A549 (cell line): ENCODE measurements at regions not wholly inside any gene's neighbourhood (a gene's known extent, or its start where the extent isn't known, plus 50 kb on each side); places are given as distances from the start of the nearest gene placed in this dataset.

Source experiments
- ATAC-seq, 2 experiments: fragments of 200-7000 bp in 1 of 2; fragments of >200 bp in 1 of 2; cut with Nextera tagmentation in 1 of 2; cut with Tn5 transposase in 1 of 2; 3 replicates each; pipeline versions ENCODE4 v1.8.0 to v1.9.1; 2018 to 2020; ENCODE audit warnings: mild to moderate bottlenecking in 1 of 2, moderate library complexity in 1 of 2
- CTCF ChIA-PET: fragments of 300-600 bp; sonication (Branson Sonifier 250); formaldehyde crosslinking; extraction: SDS; loops from one replicate; lab custom pipeline; 2021; ENCODE audit warnings: antibody characterized with exemption, inconsistent platforms; lab: Yijun Ruan, JAX
- POLR2A ChIA-PET: fragments of 350-600 bp; formaldehyde crosslinking; extraction: SDS; loops from one replicate; lab custom pipeline; 2021; ENCODE audit warnings: antibody characterized with exemption, inconsistent platforms; lab: Yijun Ruan, JAX
- DNase-seq, 2 experiments: peaks; one replicate each; pipeline versions ENCODE4 v3.0.0 to v3.0.0-alpha.2; 2011 to 2016; ENCODE audit warnings: low read depth in 1 of 2, low spot score in 1 of 2
- FAIRE-seq: peaks from 2 replicates; lab custom pipeline; 2011; peaks lifted over from hg19 to GRCh38; lab: Jason Lieb, UNC
- H3K27ac ChIP-seq, 2 experiments: fragments of >200 bp; sonication (Bioruptor Twin); formaldehyde crosslinking; 3 replicates each; pipeline ENCODE4 v1.5.1; 2016 to 2017
- H3K4me1 ChIP-seq: fragments of >200 bp; sonication (Bioruptor Twin); formaldehyde crosslinking; 3 replicates; pipeline ENCODE4 v1.6.1; 2016
- H3K4me2 ChIP-seq: fragments of >200 bp; sonication (Bioruptor Twin); formaldehyde crosslinking; 3 replicates; pipeline ENCODE4 v1.6.1; 2016
- H3K4me3 ChIP-seq: fragments of >200 bp; sonication (Bioruptor Twin); formaldehyde crosslinking; 3 replicates; pipeline ENCODE4 v1.5.1; 2016
- H3K9me3 ChIP-seq: fragments of >200 bp; sonication (Bioruptor Twin); formaldehyde crosslinking; 3 replicates; pipeline ENCODE4 v1.6.1; 2016
- BHLHE40 ChIP-seq: IDR thresholded peaks from 2 replicates; pipeline ENCODE4 v1.6.1; 2012; ENCODE audit warnings: low read depth, low read length, inconsistent platforms
- CEBPB ChIP-seq, 2 experiments: fragments of >200 bp in 1 of 2; sonication (Bioruptor Twin) in 1 of 2; formaldehyde crosslinking in 1 of 2; IDR thresholded peaks; 2 replicates each; pipeline ENCODE4 v1.6.1; 2012 to 2016
- EP300 ChIP-seq, 2 experiments: fragments of >200 bp; sonication (Bioruptor Twin); formaldehyde crosslinking; IDR thresholded peaks; 2 replicates in 1 of 2; 3 replicates in 1 of 2; pipeline ENCODE4 v1.6.1; 2016 to 2017
- FOSB ChIP-seq: fragments of 250-450 bp; sonication (Bioruptor Pico); IDR thresholded peaks from 2 replicates; pipeline ENCODE4 v1.5.0; 2020; ENCODE audit warnings: mild to moderate bottlenecking, moderate library complexity
- FOSL2 ChIP-seq, 2 experiments: fragments of 450-650 bp in 1 of 2; fragments of >200 bp in 1 of 2; sonication (Bioruptor Twin) in 1 of 2; formaldehyde crosslinking; IDR thresholded peaks; 2 replicates each; pipeline versions ENCODE4 v1.5.0 to v1.6.1; 2016 to 2020; ENCODE audit warnings: mild to moderate bottlenecking in 1 of 2, moderate library complexity in 1 of 2
- GATA3 ChIP-seq: IDR thresholded peaks from 2 replicates; pipeline ENCODE4 v1.6.1; 2012; ENCODE audit warnings: borderline replicate concordance
- HOXB13 ChIP-seq: fragments of 250-450 bp; sonication (Bioruptor Pico); IDR thresholded peaks from 2 replicates; pipeline ENCODE4 v1.5.0; 2020; ENCODE audit warnings: low read depth, mild to moderate bottlenecking, moderate library complexity
- JUN ChIP-seq, 2 experiments: fragments of >200 bp; sonication (Bioruptor Twin); formaldehyde crosslinking; IDR thresholded peaks; 2 replicates in 1 of 2; 3 replicates in 1 of 2; pipeline ENCODE4 v1.6.1; 2016 to 2017
- JUNB ChIP-seq: fragments of >200 bp; sonication (Bioruptor Twin); formaldehyde crosslinking; IDR thresholded peaks from 2 replicates; pipeline ENCODE4 v1.6.1; 2016
- MAFK ChIP-seq: fragments of 450-650 bp; IDR thresholded peaks from 2 replicates; pipeline ENCODE4 v1.6.1; 2014; ENCODE audit not compliant: partially characterized antibody
- NFE2L2 ChIP-seq: fragments of 150-350 bp; conservative IDR thresholded peaks from 2 replicates; pipeline ENCODE4 v1.6.1; 2014; ENCODE audit warnings: low read length
- RAD21 ChIP-seq, 2 experiments: fragments of >200 bp in 1 of 2; sonication (Bioruptor Twin) in 1 of 2; formaldehyde crosslinking in 1 of 2; IDR thresholded peaks in 1 of 2; conservative IDR thresholded peaks in 1 of 2; 2 replicates in 1 of 2; 3 replicates in 1 of 2; pipeline ENCODE4 v1.6.1; 2012 to 2018; ENCODE audit warnings: inconsistent platforms in 1 of 2
- RCOR1 ChIP-seq: fragments of 150-350 bp; IDR thresholded peaks from 2 replicates; pipeline ENCODE4 v1.6.1; 2014; ENCODE audit warnings: antibody characterized with exemption, low read length, low read depth
- TP53 ChIP-seq: fragments of 250-450 bp; sonication (Bioruptor Pico); IDR thresholded peaks from 2 replicates; pipeline ENCODE4 v1.5.0; 2021; ENCODE audit warnings: mild to moderate bottlenecking, moderate library complexity
- ZSCAN20 ChIP-seq: fragments of 250-450 bp; sonication (Bioruptor Pico); IDR thresholded peaks from 2 replicates; pipeline ENCODE4 v1.8.0; 2022; ENCODE audit warnings: mild to moderate bottlenecking, moderate library complexity
- WGBS: methylation state at CpG from one replicate; pipeline ENCODE4 v1.1.6; 2017; ENCODE audit errors: missing lambda C conversion rate; 5-methylcytosine and 5-hydroxymethylcytosine counted together
- TF ChIP-seq, protein P1 (sequence below): IDR thresholded peaks from 2 replicates; pipeline ENCODE4 v1.6.1; 2012
- TF ChIP-seq, protein P2 (sequence below): fragments of >200 bp; sonication (Bioruptor Twin); formaldehyde crosslinking; IDR thresholded peaks from 3 replicates; pipeline ENCODE4 v1.6.1; 2016
- TF ChIP-seq, protein P3 (sequence below): IDR thresholded peaks from 2 replicates; pipeline ENCODE4 v1.6.1; 2012
- TF ChIP-seq, protein P4 (sequence below): IDR thresholded peaks from 2 replicates; pipeline ENCODE4 v1.6.1; 2012; ENCODE audit warnings: low read depth, borderline replicate concordance

DNA sequence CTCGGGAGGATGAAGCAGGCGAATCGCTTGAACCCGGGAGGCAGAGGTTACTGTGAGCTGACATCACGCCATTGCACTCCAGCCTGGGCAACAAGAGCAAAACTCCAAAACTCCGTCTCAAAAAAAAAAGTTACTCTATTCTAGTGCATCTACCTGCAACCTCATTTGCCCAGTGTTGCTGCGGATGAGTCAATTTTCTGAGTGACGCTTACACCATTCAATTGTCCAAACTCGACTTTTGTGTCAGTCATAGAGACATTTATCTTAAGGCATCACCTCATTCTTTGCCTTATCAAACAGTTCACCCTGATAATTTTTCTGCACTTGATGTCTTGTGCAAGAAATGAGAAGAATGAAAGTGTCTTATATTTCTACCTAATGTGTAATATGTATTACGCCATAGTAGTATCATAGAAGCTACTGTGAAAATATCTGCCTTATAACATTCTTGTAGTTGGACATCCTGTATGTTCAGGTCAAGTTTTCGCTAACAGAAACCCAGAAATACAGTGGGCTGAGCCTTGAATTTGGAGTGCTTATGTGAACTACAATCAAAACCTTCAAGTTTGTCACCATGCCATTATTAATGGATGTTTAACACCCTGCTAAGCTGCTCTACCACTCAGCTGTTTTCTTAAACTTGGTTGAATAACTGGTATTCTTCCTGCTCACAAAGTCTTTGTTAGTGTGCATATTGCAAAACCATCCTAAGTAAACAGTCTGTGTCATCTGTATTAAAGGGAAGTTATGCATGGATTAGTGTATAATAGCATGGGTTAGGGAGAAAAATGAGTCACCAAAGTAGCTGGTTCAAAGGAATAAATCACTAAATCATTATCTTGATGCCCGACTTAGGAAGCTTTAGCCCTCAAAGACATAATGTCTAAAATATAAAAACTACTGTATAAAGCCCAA is 531.0 kb upstream of the NR2F2 start:
- H3K4me2 ChIP-seq, result peak overlapping the region; percentile 44
- peaks cover 16% of the 10 kb centered on the region for H3K4me1 ChIP-seq
- ATAC-seq (peak; percentile 92 to 97), FAIRE-seq (peak; percentile 96), DNase-seq (peak; percentile 38 to 73)
- ChIA-PET POLR2A (no interaction called here), CTCF (no interaction called here)
- peak; percentile 87 to 96 for TF ChIP-seq CEBPB (IDR thresholded peaks at IDR 0.05)
- peak; percentile 4 to 28; a peak in 1 of 5 replicates for TF ChIP-seq RAD21 (conservative IDR thresholded peaks at IDR 0.05 in 1 of 2, IDR thresholded peaks at IDR 0.05 in 1 of 2)
- TF ChIP-seq JUN (IDR thresholded peaks at IDR 0.05), result peak in 1 of 2 experiments; percentile 27; a peak in 1 of 5 replicates
- TF ChIP-seq JUNB, result peak; percentile 85
- TF ChIP-seq, protein P1, sequence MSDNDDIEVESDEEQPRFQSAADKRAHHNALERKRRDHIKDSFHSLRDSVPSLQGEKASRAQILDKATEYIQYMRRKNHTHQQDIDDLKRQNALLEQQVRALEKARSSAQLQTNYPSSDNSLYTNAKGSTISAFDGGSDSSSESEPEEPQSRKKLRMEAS, result 0 out of 2 replicates have a peak, but pooled peaks have one; percentile 23
- TF ChIP-seq EP300 (IDR thresholded peaks at IDR 0.05), result peak; percentile 27 to 34; a peak in 1 of 5 replicates
- TF ChIP-seq RCOR1, result no peak
- peak; percentile 66 for TF ChIP-seq FOSL2 (IDR thresholded peaks at IDR 0.05)
- TF ChIP-seq FOSL2 (CRISPR knock-in tag; IDR thresholded peaks at IDR 0.05), result peak; percentile 92
- no peak for TF ChIP-seq BHLHE40
- TF ChIP-seq, protein P2, sequence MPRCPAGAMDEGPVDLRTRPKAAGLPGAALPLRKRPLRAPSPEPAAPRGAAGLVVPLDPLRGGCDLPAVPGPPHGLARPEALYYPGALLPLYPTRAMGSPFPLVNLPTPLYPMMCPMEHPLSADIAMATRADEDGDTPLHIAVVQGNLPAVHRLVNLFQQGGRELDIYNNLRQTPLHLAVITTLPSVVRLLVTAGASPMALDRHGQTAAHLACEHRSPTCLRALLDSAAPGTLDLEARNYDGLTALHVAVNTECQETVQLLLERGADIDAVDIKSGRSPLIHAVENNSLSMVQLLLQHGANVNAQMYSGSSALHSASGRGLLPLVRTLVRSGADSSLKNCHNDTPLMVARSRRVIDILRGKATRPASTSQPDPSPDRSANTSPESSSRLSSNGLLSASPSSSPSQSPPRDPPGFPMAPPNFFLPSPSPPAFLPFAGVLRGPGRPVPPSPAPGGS, result peak; percentile 30; the same call in 1 of the 3 replicates
- TF ChIP-seq ZSCAN20, result no peak
- TF ChIP-seq MAFK, result peak; percentile 18
- TF ChIP-seq GATA3, result peak; percentile 48; the same call in 1 of the 2 replicates
- 43% methylated on average over 12 of the region's 12 CpGs for WGBS
- no peaks in the 10 kb centered on the region for H3K9me3 ChIP-seq
- H3K27ac ChIP-seq, result peak overlapping the region; percentile 44 to 59
- no peak overlapping the region for H3K4me3 ChIP-seq

DNA sequence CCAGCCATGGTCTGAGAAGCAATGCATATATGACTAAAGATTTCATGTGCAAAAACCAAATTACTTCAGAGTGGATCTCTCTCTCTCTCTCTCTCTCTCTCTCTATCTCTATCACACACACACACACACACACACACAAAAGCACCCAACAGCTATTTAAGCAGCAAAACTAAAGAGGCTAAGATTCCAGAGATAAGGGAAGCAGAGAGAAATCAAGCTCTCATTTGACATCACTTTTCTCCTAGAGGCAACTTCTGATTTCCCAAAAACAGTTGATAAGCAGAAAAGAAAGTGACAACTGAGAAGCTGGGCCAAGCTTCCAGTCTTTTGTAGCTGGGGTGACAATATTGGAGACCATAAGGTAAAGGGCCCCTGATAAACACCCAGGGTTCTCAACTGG is 526.0 kb upstream of the NR2F2 start:
- no peak for FAIRE-seq
- no peak for TF ChIP-seq MAFK
- TF ChIP-seq, protein P3, sequence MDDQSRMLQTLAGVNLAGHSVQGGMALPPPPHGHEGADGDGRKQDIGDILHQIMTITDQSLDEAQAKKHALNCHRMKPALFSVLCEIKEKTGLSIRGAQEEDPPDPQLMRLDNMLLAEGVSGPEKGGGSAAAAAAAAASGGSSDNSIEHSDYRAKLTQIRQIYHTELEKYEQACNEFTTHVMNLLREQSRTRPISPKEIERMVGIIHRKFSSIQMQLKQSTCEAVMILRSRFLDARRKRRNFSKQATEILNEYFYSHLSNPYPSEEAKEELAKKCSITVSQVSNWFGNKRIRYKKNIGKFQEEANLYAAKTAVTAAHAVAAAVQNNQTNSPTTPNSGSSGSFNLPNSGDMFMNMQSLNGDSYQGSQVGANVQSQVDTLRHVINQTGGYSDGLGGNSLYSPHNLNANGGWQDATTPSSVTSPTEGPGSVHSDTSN, result no peak
- ChIA-PET POLR2A (no interaction called here), CTCF (no interaction called here)
- no peak for ATAC-seq
- Histone ChIP-seq H3K4me1 (peaks cover 8% of the 10 kb centered on the region), H3K4me3 (no peak overlapping the region), H3K9me3 (no peaks in the 10 kb centered on the region), H3K4me2 (no peak overlapping the region), H3K27ac (no peak overlapping the region)
- DNase-seq, result no peak

DNA sequence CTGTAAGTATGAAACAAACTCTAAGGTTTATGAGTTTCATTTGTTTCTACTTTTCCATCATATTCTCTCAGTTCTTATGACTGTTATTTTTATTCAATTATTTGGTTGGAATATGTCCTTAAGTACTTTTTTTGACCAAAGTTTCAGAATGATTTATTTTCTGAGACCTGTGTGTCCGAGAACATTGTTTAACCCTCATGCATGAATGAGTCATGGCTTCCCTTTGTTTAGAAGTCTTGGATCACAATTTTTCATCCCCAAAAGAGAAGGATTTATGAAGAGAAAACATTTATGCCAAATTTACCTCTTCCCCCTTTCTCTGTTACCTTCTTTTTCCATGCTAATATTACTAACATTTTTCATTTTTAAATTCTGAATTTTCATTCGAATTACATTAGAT is 518.0 kb upstream of the NR2F2 start:
- ChIA-PET POLR2A (no interaction called here), CTCF (no interaction called here)
- DNase-seq, result no peak
- Histone ChIP-seq H3K4me1 (no peaks in the 10 kb centered on the region), H3K27ac (no peak overlapping the region), H3K4me2 (no peak overlapping the region)
- ATAC-seq, result no peak
- WGBS, result 13% methylated on average over 2 of the region's 2 CpGs
- TF ChIP-seq HOXB13 (CRISPR knock-in tag) (no peak), FOSL2 (IDR thresholded peaks at IDR 0.05) (no peak), FOSL2 (CRISPR knock-in tag; IDR thresholded peaks at IDR 0.05) (peak; percentile 8; the same call in 1 of the 2 replicates), TP53 (CRISPR knock-in tag) (no peak), NFE2L2 (no peak), FOSB (CRISPR knock-in tag) (no peak)
- TF ChIP-seq, protein P4, sequence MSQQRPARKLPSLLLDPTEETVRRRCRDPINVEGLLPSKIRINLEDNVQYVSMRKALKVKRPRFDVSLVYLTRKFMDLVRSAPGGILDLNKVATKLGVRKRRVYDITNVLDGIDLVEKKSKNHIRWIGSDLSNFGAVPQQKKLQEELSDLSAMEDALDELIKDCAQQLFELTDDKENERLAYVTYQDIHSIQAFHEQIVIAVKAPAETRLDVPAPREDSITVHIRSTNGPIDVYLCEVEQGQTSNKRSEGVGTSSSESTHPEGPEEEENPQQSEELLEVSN, result no peak
- TF ChIP-seq, all 56 proteins: peak for 1
- FAIRE-seq, result peak; percentile 36
- no peak overlapping the region for H3K4me3 ChIP-seq
- H3K9me3 ChIP-seq, result no peaks in the 10 kb centered on the region; the same call in 2 of the 3 replicates
